Activated CD4-positive, alpha-beta T cell treated with anti-CD3 and anti-CD28 coated beads for 24 hours (primary cell): ENCODE measurements at regions not wholly inside any gene's neighbourhood (a gene's known extent, or its start where the extent isn't known, plus 50 kb on each side); places are given as distances from the start of the nearest gene placed in this dataset.

Source experiments
- DNase-seq, 2 donors: peaks; one replicate each; pipeline ENCODE4 v3.0.0-alpha.2; 2020; ENCODE audit warnings: low read depth in 2 of 2

GRCh38 chr7:25360451-25360850, 132.2 kb upstream of the NPVF start:
- DNase-seq, result no peak

GRCh38 chr7:25361387-25361786, 133.1 kb upstream of the NPVF start:
- DNase-seq, result no peak

GRCh38 chr7:25361863-25362262, 133.6 kb upstream of the NPVF start:
- DNase-seq, result no peak

GRCh38 chr7:25368599-25369201, 140.4 kb upstream of the NPVF start:
- no peak for DNase-seq

GRCh38 chr7:25369786-25370185, 141.5 kb upstream of the NPVF start:
- DNase-seq, result no peak

GRCh38 chr7:25371972-25372371, 143.7 kb upstream of the NPVF start:
- DNase-seq, result no peak

GRCh38 chr7:25375805-25376600, 147.7 kb upstream of the NPVF start:
- no peak for DNase-seq

- no peak for DNase-seq
Observed at GRCh38 chr7:25379351-25380300, 151.3 kb upstream of the NPVF start.

- no peak for DNase-seq
Observed at GRCh38 chr7:25381818-25382589, 153.7 kb upstream of the NPVF start.

GRCh38 chr7:25382869-25383268, 154.6 kb upstream of the NPVF start:
- DNase-seq, result no peak

- no peak for DNase-seq
Observed at GRCh38 chr7:25383402-25383801, 155.1 kb upstream of the NPVF start.

- DNase-seq, result no peak
Observed at GRCh38 chr7:25384788-25385505, 156.7 kb upstream of the NPVF start.

GRCh38 chr7:25385506-25386136, 157.3 kb upstream of the NPVF start:
- DNase-seq, result no peak

- DNase-seq, result no peak
Observed at GRCh38 chr7:25386311-25386744, 158.0 kb upstream of the NPVF start.

- DNase-seq, result no peak
Observed at GRCh38 chr7:25388681-25389080, 160.4 kb upstream of the NPVF start.

GRCh38 chr7:25389489-25390106, 161.3 kb upstream of the NPVF start:
- no peak for DNase-seq

- no peak for DNase-seq
Observed at GRCh38 chr7:25391295-25391861, 163.1 kb upstream of the NPVF start.

- no peak for DNase-seq
Observed at GRCh38 chr7:25391961-25392587, 163.8 kb upstream of the NPVF start.
